Stromal cell of bone marrow (primary cell): ENCODE measurements at regions not wholly inside any gene's neighbourhood (a gene's known extent, or its start where the extent isn't known, plus 50 kb on each side); places are given as distances from the start of the nearest gene placed in this dataset.
A peak's percentile ranks its signal among the peaks of the same experiment; 100 is the strongest.

ENCODE experiments used
- DNase-seq: peaks from one replicate; pipeline ENCODE4 v3.0.0-alpha.2; 2012; ENCODE audit warnings: low read depth

DNA sequence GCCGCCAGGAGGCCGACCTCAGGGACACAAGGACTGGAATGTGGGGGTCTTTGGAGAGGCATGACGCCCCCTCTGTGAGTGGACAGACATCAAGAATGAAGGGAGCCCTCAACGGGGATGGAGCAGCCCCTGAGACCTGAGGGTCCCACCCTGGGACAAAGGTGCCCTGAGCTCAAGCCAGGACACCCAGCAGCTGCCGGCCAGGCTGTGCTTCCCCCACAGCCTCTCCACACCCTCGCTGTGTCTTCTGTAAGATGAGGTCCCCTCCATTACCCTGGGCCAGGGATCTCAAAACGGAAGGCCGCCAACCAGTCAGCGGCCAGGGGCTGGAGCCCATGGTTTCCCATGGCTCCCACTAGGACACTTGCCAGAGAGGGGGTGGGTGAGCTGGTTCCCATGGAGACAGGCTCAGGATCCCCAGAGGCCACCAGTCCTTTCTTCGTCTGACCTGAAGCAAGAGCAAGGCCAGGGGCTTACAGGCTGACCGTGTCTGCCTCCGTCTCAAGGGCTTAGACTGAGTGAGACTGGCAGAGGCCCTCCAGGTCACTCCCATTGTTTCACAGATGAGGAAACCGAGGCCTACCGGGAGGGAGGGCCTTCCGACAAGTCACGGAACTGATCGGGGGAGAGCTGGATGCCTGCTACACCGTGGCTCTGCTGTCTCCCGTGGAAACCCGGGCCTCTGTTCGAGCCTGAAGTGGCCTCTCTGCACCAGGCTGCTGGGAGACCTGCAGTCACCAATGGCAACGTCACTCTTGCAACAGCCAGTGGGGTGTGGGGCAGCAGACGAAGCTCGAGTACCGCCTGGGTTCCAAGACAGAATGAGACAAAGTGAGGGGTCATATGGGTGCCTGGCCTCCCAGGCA is 91.7 kb upstream of the DIO3 start:
- no peak for DNase-seq

- no peak for DNase-seq
Observed at GRCh38 chr14:101470266-101470665, 91.0 kb upstream of the DIO3 start.

- no peak for DNase-seq
Observed at GRCh38 chr14:101471723-101472517, 89.4 kb upstream of the DIO3 start.

GRCh38 chr14:101472518-101472849 is 88.8 kb upstream of the DIO3 start:
- no peak for DNase-seq

- no peak for DNase-seq
Observed at GRCh38 chr14:101473045-101473729, 88.1 kb upstream of the DIO3 start.

- DNase-seq = no peak
Observed at GRCh38 chr14:101473795-101474562, 87.3 kb upstream of the DIO3 start.

DNA sequence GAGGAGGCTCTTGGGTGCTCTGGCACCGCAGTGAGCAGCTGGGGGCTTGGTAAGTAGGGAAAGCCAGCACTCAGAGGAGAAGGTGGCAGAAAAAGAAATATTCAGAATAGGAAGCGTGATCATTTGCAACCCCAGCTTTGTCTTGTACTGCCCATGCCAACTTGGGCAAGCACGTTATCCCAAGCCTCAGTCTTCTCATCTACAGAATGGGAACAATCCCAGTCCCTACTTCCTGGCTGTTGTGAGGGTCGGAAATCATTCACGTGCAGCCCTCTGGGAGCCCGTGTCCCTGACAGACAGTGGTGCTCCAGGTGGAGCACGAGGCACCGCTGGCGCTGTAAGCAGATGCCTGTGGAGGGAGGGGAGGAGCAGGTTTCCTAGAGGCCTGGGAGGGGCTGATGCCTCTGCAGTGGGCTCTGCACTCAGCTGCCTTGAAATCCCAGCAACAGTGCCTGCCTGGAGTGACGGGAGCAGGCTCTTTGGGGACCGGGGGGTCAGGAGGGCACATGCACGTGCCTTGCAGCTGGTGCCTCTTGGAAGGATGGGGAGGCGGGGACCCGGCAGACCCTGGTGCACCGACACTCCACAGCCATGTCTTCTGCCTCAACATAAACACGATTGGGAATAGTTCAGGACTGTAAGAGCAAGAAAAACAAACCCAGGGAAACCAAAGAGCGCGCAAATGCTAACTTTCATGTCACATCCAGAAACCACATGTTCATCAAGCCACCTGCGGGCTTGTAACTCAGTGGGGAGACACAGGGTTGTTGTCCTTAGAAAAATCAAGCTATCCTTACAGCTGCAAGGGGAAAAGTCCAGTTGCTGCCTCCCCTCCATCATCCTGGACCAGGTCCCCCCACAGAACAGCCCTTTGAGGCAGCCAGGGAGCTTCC is 86.5 kb upstream of the DIO3 start:
- DNase-seq = no peak

DNA sequence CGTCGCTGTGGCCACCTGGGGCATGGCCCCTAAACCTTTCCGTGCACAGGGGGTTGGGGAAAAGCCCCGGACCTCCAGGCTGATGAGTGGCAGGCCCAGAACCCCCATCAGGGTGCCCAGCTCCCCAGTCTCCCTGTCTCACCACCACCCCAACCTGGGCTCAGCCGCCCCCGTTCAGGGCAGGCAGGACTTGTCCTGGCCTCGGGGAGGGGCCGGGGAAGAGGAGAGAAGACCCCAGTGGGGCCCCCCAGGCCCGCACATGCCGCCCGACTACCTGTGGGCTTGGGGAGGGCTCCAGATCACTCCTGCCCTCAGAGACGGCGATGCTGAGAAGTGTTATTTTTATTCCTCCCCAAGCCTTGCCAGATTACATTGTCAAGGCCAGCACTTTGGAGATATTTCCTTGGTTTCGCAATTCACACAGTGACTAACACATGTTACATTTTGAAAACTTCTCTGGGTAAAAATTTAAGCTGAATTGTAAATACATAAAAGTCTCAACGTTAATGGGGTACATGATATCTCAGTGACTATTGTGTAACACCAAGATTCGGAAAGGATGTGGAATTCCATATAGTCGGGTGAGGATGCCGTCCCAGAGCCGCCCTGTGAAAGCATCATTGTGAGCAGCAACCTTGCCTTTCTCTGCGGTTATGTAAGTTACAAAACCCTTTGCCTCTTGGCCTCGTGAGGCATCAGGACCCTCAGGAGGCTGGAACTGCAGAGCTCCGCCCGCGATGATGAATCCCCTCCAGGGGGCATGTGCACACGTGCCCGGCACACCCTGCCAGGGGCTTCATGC is 85.6 kb upstream of the DIO3 start:
- DNase-seq = peak; percentile 75

DNA sequence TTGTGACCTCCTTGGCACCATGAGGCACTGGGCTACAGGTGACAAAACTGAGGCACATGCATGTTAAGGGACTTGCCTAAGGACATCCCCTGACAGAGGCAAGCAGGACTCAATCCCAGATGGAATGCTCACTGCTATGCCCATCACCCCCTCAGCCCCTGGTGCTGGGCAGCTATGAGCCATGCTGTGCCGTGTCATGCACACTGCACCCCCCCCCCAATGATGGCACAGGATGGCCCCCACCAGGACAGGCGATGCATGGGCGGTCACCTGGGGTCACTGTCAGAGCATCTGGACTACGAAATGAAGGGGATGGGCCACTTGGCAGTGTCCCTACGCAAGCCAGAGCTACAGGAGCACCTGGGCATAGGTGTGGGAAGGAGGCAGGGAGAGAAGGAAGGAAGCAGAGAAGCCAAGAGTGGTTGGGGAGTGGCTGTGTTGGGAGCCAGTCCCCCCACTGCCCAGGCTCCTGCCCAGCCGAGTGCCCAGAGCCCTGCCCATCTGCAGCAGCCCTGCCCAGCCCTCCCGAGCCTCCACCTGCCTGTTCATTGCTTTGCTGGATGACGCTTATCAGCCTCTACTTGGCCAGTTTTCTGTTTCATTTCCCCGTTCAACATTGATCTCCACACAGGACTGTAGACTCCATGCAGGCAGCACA is 84.9 kb upstream of the DIO3 start:
- no peak for DNase-seq

- no peak for DNase-seq
Observed at GRCh38 chr14:101476916-101477553, 84.3 kb upstream of the DIO3 start.

DNA sequence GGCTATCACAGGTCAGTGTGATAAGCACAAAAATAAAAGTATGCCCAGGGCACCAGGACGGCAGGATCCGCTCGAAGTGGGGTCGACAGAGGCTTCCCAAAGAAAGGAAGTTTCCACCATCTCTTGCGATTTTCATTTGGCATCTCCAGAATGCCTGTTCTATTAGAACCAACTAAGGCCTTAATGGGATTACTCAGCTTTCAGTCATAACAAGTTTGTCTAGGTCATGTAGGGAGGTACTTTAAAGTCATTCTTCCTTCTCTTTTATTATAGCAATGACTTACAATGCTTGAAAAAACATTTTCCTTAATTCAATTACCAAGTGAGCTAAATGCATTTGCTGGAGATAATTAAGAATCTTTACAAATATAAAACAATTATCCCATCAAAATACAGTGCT is 83.6 kb upstream of the DIO3 start:
- peak; percentile 13 for DNase-seq

DNA sequence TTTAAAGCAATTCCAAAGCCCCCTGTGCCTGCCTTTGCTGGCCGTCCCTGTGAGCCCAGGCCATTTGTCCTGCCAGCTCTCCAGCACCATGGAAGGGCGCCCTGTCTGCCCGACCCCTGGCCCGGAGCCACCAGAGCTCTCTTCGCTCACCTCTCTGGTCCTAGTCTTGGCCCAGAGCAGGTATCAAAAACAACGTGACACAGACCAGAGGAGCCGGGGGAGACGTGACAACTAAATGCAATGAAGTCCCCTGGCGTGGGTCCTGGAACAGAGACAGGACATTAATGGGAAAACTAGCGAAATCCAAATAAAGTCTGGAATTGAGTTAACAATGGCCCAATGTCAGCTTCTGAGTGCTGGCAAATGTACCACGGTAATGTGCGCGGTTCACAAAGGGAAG is 83.2 kb upstream of the DIO3 start:
- DNase-seq = no peak

- no peak for DNase-seq
Observed at GRCh38 chr14:101478796-101479410, 82.4 kb upstream of the DIO3 start.

- DNase-seq = no peak
Observed at GRCh38 chr14:101480022-101480746, 81.1 kb upstream of the DIO3 start.

DNA sequence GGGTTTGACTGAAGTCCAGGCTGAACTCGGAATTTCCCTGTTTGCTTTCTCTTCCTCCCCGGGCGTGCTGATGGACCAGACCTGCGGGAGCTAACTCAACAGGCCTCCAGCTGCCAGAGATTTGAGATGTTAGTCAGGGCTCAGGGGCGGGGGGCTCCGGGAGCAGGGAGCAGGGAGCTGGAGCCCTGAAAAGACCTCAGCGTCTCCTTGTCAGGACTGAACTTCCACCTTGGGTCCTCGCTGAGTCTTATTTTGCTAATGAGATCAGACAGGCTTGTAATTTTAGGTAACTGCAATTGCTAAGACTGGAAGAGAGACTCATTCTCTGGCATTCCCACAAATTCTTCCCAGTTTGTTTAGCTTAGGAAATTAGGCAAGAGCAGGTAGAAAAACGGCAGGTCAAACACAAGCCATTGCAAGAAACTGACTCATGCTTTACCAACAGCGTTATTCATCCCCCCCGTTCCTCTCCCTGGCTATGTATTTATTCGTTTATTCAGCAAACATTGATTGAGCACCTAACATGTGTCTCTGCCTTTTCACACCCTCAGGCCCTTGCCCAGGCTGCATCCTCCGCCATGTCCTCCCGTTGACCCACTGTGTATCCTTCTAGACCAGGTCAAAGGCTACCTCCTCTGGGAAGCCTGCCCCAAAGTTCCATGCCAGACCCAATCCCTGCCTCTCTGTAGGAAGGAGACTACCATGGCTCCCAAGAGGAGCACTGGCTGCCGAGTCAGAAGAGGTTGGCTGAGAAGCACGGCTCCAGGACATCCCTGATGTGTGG is 80.4 kb upstream of the DIO3 start:
- DNase-seq = peak; percentile 15

DNA sequence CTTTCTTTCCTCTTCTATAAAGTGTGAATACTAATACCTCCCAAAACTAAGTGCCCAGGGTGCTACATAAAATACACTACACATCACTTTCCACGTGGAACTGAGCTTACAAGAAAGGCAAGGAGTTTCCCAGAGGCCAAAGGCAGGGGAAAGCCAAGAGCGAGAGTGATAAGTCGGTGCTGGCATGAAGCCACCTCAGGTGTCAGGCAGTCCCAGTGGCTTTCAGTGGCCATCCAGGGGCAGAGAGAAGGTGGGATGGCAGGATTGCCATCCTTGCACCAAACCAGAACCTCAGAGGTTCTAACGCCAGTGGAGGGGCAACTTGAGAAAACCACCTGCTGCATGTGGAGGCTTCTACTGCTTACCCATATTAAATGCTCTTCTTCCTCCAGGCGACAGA is 79.7 kb upstream of the DIO3 start:
- DNase-seq = no peak

DNA sequence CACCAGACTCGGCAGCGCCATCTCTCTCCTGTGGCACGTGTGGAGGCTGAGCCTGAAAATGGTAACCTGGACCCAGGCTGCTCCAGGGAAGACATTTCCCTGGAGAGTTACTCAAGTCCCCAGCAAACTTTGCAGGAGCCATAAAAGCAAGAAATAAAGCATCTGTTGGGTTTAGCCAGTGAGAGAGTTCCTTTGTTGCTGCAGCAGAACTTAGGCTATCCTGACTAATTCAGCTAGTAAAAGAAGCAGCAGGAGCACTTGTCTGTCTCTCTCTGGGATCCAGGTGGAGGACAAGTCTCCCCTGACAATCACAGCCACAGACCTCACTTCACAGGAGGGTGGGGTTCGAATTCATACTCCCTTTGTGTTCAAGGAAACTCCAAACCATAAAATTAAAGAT is 79.2 kb upstream of the DIO3 start:
- no peak for DNase-seq
